ENCODE measurements at regions not wholly inside any gene's neighbourhood (a gene's known extent, or its start where the extent isn't known, plus 50 kb on each side); places are given as distances from the start of the nearest gene placed in this dataset.

- no peak for TF ChIP-seq CTCF (IDR thresholded peaks at IDR 0.05; ENCODE audit: extremely low read depth in 1 of 2, insufficient read depth in 1 of 2, low read depth in 1 of 2, low read length in 2 of 2)
- TF ChIP-seq POLR2A (IDR thresholded peaks at IDR 0.05; ENCODE audit: low read depth, low read length): no peak
- no peak for TF ChIP-seq EZH2 (IDR thresholded peaks at IDR 0.05; ENCODE audit: borderline replicate concordance, low read depth, low read length, severe bottlenecking)
- no peak for TF ChIP-seq POLR2AphosphoS5 (IDR thresholded peaks at IDR 0.05; ENCODE audit: insufficient read depth, low read depth, low read length)
- TF ChIP-seq MYC (IDR thresholded peaks at IDR 0.05; ENCODE audit: low read depth, low read length): no peak
- no peak for TF ChIP-seq GATA2 (IDR thresholded peaks at IDR 0.05; ENCODE audit: insufficient read depth, insufficient read length, low read depth, low read length)
- TF ChIP-seq FOS (IDR thresholded peaks at IDR 0.05; ENCODE audit: borderline replicate concordance, insufficient read depth, low read length): no peak
- TF ChIP-seq MAX (IDR thresholded peaks at IDR 0.05; ENCODE audit: insufficient read depth, insufficient read length): no peak
These were observed 399.5 kb downstream of the ENC1 start for GRCh38 chr5:74240783-74241750.

Measured in endothelial cell of umbilical vein (primary cell).